PC-9 (cell line): ENCODE measurements at regions not wholly inside any gene's neighbourhood (a gene's known extent, or its start where the extent isn't known, plus 50 kb on each side); places are given as distances from the start of the nearest gene placed in this dataset.

Experiments used
- BruUV-seq: library from RNA; stranded (reverse); fragments of 400-500 nt; replicated peaks from 2 replicates; lab custom pipeline; 2021; lab: Mats Ljungman, UMichigan
- CTCF ChIA-PET: fragments of 300-600 bp; sonication (Branson Sonifier 250); formaldehyde crosslinking; loops from one replicate; lab custom pipeline; 2022; ENCODE audit warnings: antibody characterized with exemption; lab: Charles Lee
- POLR2A ChIA-PET: fragments of 300-600 bp; sonication (Branson Sonifier 250); formaldehyde crosslinking; loops from one replicate; lab custom pipeline; 2022; ENCODE audit warnings: antibody characterized with exemption; ENCODE audit not compliant: unreplicated experiment; lab: Charles Lee
- DNase-seq, 2 experiments: peaks; one replicate each; pipeline versions ENCODE4 v3.0.0 to v3.0.0-alpha.2; 2015 to 2022; ENCODE audit warnings: mixed read lengths in 1 of 2
- H2AFZ ChIP-seq: fragments of 200-600 bp; sonication (generic); 2 replicates; pipeline ENCODE4 v1.8.1; 2017; ENCODE audit warnings: antibody characterized with exemption
- H3F3A ChIP-seq: fragments of 200-600 bp; sonication (generic); 2 replicates; pipeline ENCODE4 v1.8.1; 2017; ENCODE audit warnings: antibody characterized with exemption, mild to moderate bottlenecking, low read depth; ENCODE audit not compliant: insufficient read depth
- H3K27ac ChIP-seq: fragments of 200-600 bp; sonication (generic); 2 replicates; pipeline ENCODE4 v1.6.1; 2016; ENCODE audit warnings: mixed run types
- H3K27me3 ChIP-seq: fragments of 200-600 bp; sonication (generic); 2 replicates; pipeline ENCODE4 v1.6.1; 2016; ENCODE audit warnings: low read depth, mixed run types; ENCODE audit not compliant: insufficient read depth
- H3K36me3 ChIP-seq: fragments of 200-600 bp; sonication (generic); 2 replicates; pipeline ENCODE4 v1.6.1; 2016; ENCODE audit warnings: low read depth, mixed run types
- H3K4me1 ChIP-seq: fragments of 200-600 bp; sonication (generic); replicated peaks from 2 replicates; pipeline ENCODE4 v1.6.1; 2016; ENCODE audit warnings: mixed run types; ENCODE audit not compliant: insufficient read depth
- H3K4me2 ChIP-seq: fragments of 200-600 bp; sonication (generic); 2 replicates; pipeline ENCODE4 v1.6.1; 2017; ENCODE audit warnings: mixed run types
- H3K4me3 ChIP-seq: fragments of 200-600 bp; sonication (generic); 2 replicates; pipeline ENCODE4 v1.6.1; 2016; ENCODE audit warnings: mixed run types
- H3K79me2 ChIP-seq: fragments of 200-600 bp; sonication (generic); 2 replicates; pipeline ENCODE4 v1.6.1; 2017; ENCODE audit warnings: low read depth, mixed run types
- H3K9me2 ChIP-seq: fragments of 200-600 bp; sonication (generic); 2 replicates; pipeline ENCODE4 v1.8.1; 2017; ENCODE audit warnings: mild to moderate bottlenecking; ENCODE audit not compliant: insufficient read depth
- H3K9me3 ChIP-seq: fragments of 200-600 bp; sonication (generic); 2 replicates; pipeline ENCODE4 v1.8.1; 2016; ENCODE audit warnings: low read depth; ENCODE audit not compliant: insufficient read depth
- H4K20me1 ChIP-seq: fragments of 200-600 bp; sonication (generic); 2 replicates; pipeline ENCODE4 v1.8.1; 2017; ENCODE audit not compliant: insufficient read depth
- EZH2 ChIP-seq: fragments of 200-600 bp; sonication (generic); IDR thresholded peaks from 2 replicates; pipeline ENCODE4 v1.8.0; 2017; ENCODE audit warnings: antibody characterized with exemption, low read depth
- intact Hi-C: fragments of 100-400 bp; cut with micrococcal nuclease; formaldehyde crosslinking; loops from one replicate; pipeline ENCODE4 v1.10.0; 2022; ENCODE audit not compliant: unreplicated experiment
- TF ChIP-seq, protein P1 (sequence below): fragments of 200-600 bp; sonication (generic); conservative IDR thresholded peaks from 2 replicates; pipeline ENCODE4 v1.6.1; 2017; ENCODE audit warnings: mixed run types, antibody characterized with exemption, mild to moderate bottlenecking, moderate library complexity

- Histone ChIP-seq H3K9me2 (no peaks in the 10 kb centered on the region), H2AFZ (no peak overlapping the region), H3K4me3 (no peak overlapping the region), H3K4me2 (no peak overlapping the region), H3K9me3 (peaks cover 17% of the 10 kb centered on the region), H4K20me1 (no peaks in the 10 kb centered on the region), H3K27ac (no peak overlapping the region), H3K27me3 (no peaks in the 10 kb centered on the region), H3K79me2 (no peaks in the 10 kb centered on the region), H3K4me1 (peaks cover 45% of the 10 kb centered on the region), H3F3A (peaks cover 37% of the 10 kb centered on the region), H3K36me3 (no peaks in the 10 kb centered on the region)
- no peak for DNase-seq
- BruUV-seq, result no TSS peak
- ChIA-PET POLR2A (no interaction called here), CTCF (interaction anchor here (0.6 kb wide), 1 partner anchor 26 kb away, joined by 3 read pairs; no protein-coding TSS in a partner anchor)
- intact Hi-C loops, result loop anchor here (10.0 kb wide), 2 partner anchors 249 to 261 kb away; partner anchors contain the start of gene PHLDA1
- no peak for TF ChIP-seq EZH2
- TF ChIP-seq, protein P1, sequence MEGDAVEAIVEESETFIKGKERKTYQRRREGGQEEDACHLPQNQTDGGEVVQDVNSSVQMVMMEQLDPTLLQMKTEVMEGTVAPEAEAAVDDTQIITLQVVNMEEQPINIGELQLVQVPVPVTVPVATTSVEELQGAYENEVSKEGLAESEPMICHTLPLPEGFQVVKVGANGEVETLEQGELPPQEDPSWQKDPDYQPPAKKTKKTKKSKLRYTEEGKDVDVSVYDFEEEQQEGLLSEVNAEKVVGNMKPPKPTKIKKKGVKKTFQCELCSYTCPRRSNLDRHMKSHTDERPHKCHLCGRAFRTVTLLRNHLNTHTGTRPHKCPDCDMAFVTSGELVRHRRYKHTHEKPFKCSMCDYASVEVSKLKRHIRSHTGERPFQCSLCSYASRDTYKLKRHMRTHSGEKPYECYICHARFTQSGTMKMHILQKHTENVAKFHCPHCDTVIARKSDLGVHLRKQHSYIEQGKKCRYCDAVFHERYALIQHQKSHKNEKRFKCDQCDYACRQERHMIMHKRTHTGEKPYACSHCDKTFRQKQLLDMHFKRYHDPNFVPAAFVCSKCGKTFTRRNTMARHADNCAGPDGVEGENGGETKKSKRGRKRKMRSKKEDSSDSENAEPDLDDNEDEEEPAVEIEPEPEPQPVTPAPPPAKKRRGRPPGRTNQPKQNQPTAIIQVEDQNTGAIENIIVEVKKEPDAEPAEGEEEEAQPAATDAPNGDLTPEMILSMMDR, result no peak
These were observed 245.5 kb downstream of the PHLDA1 start for GRCh38 chr12:75786070-75786469.

DNA sequence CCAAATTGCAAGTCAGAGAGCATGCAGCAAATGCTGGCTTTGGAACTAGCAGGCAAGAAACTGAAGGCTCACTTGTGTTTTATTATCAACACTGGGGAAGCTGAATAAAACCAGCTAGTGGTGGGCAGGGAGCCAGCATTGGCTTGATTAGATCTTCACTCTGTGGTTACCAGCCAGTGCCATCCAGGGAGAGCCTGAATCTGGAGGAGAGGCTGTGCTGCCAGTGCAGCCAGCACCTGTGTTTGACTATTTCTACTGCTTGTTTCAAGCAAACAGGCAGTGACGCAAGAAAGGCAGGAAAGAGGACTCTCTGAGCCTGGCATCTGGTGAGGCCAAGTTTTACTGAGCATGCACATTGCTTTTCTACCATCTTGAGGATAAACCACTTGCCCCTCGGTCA is 247.0 kb downstream of the PHLDA1 start:
- Histone ChIP-seq H3F3A (peaks cover 33% of the 10 kb centered on the region), H2AFZ (no peak overlapping the region), H3K4me1 (peaks cover 40% of the 10 kb centered on the region), H3K4me2 (peak overlapping the region; percentile 20; the same call in 1 of the 2 replicates), H3K27ac (peak overlapping the region; percentile 21; the same call in 1 of the 2 replicates), H3K79me2 (no peaks in the 10 kb centered on the region), H3K9me2 (no peaks in the 10 kb centered on the region), H4K20me1 (no peaks in the 10 kb centered on the region), H3K4me3 (no peak overlapping the region), H3K36me3 (no peaks in the 10 kb centered on the region), H3K27me3 (no peaks in the 10 kb centered on the region), H3K9me3 (peaks cover 17% of the 10 kb centered on the region)
- no peak for TF ChIP-seq EZH2
- TF ChIP-seq, protein P1, result no peak
- no TSS peak for BruUV-seq
- peak; percentile 83 to 84 for DNase-seq
- intact Hi-C loops, result loop anchor here (5.0 to 10.0 kb wide), 6 partner anchors 33 to 260 kb away; partner anchors contain the start of gene PHLDA1
- ChIA-PET CTCF (interaction anchor here (0.8 to 0.9 kb wide), 2 partner anchors 119 to 671 kb away, joined by 3 to 4 read pairs; no protein-coding TSS in a partner anchor), POLR2A (interaction anchor here (0.6 to 1.0 kb wide), 2 partner anchors 85 to 246 kb away, joined by 3 to 10 read pairs; no protein-coding TSS in a partner anchor)

- DNase-seq, result no peak
- H3K27me3 ChIP-seq, result no peaks in the 10 kb centered on the region
- no peak overlapping the region for H3K27ac ChIP-seq
- CTCF ChIA-PET, result no interaction called here
- H3K36me3 ChIP-seq, result no peaks in the 10 kb centered on the region
- intact Hi-C loops, result loop anchor here (5.0 to 10.0 kb wide), 6 partner anchors 34 to 258 kb away; partner anchors contain the start of gene PHLDA1
- peaks cover 33% of the 10 kb centered on the region for H3F3A ChIP-seq
- no peak for TF ChIP-seq EZH2
- TF ChIP-seq, protein P1, result no peak
- no peaks in the 10 kb centered on the region for H3K9me2 ChIP-seq
- POLR2A ChIA-PET, result no interaction called here
- peaks cover 13% of the 10 kb centered on the region for H3K9me3 ChIP-seq
- H3K4me3 ChIP-seq, result no peak overlapping the region
- no peaks in the 10 kb centered on the region for H4K20me1 ChIP-seq
- no peak overlapping the region for H3K4me2 ChIP-seq
- peaks cover 40% of the 10 kb centered on the region for H3K4me1 ChIP-seq
- H3K79me2 ChIP-seq, result no peaks in the 10 kb centered on the region
- no peak overlapping the region for H2AFZ ChIP-seq
- no TSS peak for BruUV-seq
These were observed 248.3 kb downstream of the PHLDA1 start for GRCh38 chr12:75783093-75783877.
